OCI-LY1 (cell line): ENCODE measurements at regions not wholly inside any gene's neighbourhood (a gene's known extent, or its start where the extent isn't known, plus 50 kb on each side); places are given as distances from the start of the nearest gene placed in this dataset.

Experiments used
- CTCF ChIP-seq: fragments of 200-600 bp; sonication (generic), shearing (Covaris generic); IDR thresholded peaks from 2 replicates; pipeline ENCODE4 v1.5.1; 2017; ENCODE audit warnings: mild to moderate bottlenecking, antibody characterized with exemption, low read length, moderate library complexity, mixed read lengths
- EZH2 ChIP-seq: fragments of 200-600 bp; sonication (generic), shearing (Covaris generic); IDR thresholded peaks from 2 replicates; pipeline ENCODE4 v1.8.0; 2017; ENCODE audit warnings: borderline replicate concordance, mixed run types, mild to moderate bottlenecking, antibody characterized with exemption, low read length, moderate library complexity, mixed read lengths

GRCh38 chr2:236769981-236770671 lies 200.5 kb downstream of the ACKR3 start:
- TF ChIP-seq CTCF (no peak), EZH2 (no peak)
